ENCODE measurements at regions not wholly inside any gene's neighbourhood (a gene's known extent, or its start where the extent isn't known, plus 50 kb on each side); places are given as distances from the start of the nearest gene placed in this dataset.

- TF ChIP-seq CTCF (conservative IDR thresholded peaks at IDR 0.05; ENCODE audit: low read length) (no peak), EZH2phosphoT487 (IDR thresholded peaks at IDR 0.05; ENCODE audit: borderline replicate concordance, low read depth, low read length) (no peak)
Measured at GRCh38 chr6:126880964-126881363, 237.5 kb upstream of the RSPO3 start.
